HG03060 (cell line): ENCODE measurements at regions not wholly inside any gene's neighbourhood (a gene's known extent, or its start where the extent isn't known, plus 50 kb on each side); places are given as distances from the start of the nearest gene placed in this dataset.

Source experiments
- ATAC-seq: cut with Tn5 transposase; IDR thresholded peaks from one replicate; pipeline ENCODE4 v1.9.1; 2021; ENCODE audit warnings: low read depth, moderate number of reproducible peaks; ENCODE audit not compliant: unreplicated experiment

DNA sequence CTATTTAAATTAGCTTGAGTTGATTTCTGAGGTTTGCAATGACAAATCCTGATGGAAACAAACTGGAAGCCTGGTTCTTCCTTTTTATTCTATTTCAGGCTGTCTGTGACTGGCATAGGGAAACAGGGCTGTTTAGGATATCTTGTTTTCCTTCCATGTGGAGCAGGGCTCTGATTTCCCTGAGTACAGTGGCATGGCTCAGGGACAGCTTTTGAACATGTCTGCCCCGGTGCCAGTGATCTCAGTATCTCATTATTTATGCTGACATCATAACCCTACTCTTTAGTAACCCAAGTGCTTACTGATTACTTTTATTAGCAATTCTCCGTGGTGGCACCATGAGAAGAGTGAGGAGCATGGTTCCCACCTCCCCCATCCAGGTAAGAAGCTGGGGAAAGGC lies 720.3 kb downstream of the GALR1 start:
- no peak for ATAC-seq

DNA sequence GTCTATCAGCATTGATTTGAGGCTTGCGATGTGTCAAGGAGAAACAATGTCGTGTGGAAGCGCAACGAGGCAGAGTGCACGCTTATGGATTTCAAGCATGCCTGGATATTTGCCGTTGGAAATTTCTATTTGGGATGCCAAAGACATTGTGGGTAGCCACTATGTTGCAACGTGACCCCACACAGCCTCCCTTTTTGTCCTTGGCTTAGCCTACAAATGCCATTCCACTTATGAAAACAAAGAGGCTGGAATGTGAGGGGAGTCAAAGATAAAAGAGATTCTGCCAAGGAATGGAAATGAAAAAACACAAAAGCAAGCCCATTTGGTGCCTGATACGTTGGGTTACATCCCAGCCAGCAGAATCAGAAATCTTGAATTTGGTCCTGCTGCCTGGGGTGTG lies 721.2 kb downstream of the GALR1 start:
- no peak for ATAC-seq

DNA sequence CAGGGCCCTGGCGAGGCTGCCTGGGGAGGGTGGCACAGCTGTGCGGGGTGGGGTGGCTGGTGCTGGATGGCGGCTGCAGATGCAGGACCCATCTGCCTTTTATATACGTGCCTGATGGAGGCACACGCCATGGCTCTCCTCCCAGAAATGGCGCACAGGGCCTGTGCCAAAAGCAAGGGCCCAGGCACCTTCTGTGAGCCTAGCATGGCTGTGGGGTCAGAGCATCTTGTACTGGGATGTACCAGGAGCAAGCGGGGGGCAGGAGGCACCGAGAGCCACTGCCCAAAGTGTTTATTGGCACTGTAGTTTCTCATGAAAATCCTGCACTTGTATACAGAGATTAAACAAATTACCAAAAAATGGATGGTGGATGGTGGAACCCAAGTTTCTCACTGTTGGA lies 724.1 kb downstream of the GALR1 start:
- ATAC-seq: no peak

DNA sequence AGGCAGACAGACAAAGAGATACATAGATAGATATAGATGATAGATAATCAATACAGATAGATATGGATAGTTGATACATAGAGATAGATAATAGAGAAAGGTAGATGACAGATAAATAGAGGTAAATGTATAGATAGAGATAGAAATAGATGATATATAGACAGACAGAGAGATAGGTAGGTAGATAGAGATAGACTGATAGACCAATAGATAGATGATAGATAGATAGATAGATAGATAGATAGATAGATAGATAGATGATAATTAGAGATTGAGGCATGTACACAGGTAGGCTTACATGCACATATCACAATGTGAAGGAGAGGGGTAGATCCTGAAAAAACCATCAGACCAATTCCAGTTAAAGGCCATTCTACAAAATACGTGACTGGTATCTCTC lies 724.7 kb downstream of the GALR1 start:
- no peak for ATAC-seq

DNA sequence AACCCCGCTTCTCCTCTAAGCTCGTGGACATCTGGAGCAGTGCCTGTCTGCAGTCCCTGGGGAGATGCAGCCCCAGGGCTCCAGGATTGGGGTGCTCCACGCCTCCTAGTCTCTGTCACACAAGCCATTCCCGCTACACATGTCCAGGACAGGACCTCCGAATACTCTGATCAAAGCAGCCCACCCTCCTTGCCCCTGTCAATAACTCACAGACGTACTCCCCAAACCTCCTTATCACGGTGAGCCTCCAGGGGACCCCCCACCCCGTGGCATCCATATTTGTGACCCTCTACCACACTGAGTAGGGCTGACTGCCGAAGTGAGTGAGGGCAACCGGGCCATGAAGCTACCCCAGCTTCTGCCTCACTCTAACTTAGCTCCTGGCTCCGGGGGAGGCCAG lies 727.7 kb downstream of the GALR1 start:
- ATAC-seq: no peak

DNA sequence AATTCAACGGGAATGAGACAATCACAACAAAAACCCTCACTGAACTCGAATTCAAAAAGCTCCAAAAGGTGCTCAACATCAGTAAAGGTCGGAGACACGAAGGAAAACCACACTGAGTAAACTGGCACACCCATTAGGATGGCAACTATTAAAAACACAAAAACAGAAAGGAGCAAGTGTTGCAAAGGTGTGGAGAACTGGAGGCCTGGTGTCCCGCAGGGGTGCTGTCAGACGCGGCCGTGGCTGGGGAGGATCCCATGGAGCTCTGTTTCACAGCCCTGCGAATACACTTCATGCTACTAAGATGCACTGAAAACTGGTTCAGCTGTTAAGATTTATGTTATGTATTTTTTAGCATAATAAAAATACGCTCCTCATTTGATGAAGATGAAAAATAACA lies 730.6 kb downstream of the GALR1 start:
- ATAC-seq: no peak

DNA sequence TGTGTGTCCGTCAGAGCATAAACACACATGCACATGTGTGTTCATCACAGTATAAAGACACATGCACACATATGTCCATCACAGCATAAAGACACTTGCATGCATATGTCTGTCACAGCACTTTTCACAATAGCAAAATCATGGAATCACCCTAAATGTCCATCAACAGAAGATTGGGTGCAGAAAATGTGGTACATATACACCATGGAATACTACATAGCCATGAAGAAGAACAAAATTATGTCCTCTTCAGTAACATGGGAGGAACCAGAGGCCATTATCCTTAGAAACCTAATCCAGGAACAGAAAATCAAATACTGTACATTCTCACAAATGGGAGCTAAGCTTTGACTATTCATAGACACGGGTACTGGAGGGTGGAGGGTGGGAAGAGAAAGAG lies 732.2 kb downstream of the GALR1 start:
- no peak for ATAC-seq

DNA sequence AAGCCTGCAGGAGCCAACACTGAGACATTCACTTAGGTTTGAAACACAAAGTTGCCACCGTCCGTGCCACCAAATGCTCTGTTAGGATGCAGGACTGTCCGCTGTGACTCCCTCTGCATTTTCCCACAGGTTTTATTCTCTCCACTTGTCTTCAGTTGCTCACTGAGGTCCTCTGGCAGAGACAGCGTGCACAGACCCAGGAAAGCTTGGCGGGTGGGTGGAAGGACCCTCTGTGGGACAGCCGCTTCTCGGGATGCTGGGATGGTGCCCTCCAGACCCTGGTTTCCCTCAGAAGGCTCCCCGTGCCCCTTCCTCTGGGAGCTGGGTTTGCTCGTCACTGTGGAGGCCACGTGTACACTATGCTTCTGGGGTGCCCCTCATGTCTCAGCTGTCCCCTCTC lies 733.6 kb downstream of the GALR1 start:
- ATAC-seq: no peak

DNA sequence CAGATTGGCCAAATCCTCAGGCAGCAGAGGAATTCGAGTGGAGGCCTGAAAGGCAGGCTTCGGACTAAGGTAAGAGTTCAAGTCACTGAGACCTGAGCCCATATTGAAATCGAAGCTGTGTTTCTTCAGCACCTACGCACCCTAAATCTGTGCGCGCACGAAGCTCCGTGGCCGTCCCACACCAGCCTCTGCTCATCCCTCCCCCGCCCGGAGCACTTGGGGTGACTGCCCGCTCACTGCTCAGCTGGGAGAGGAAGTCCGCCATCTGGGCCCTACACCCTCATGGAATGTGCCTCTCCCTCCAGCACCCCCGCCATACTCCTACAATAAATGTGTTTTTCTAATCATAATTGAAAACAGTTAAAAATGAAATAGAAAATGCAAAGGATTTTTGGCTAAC lies 734.5 kb downstream of the GALR1 start:
- no peak for ATAC-seq

DNA sequence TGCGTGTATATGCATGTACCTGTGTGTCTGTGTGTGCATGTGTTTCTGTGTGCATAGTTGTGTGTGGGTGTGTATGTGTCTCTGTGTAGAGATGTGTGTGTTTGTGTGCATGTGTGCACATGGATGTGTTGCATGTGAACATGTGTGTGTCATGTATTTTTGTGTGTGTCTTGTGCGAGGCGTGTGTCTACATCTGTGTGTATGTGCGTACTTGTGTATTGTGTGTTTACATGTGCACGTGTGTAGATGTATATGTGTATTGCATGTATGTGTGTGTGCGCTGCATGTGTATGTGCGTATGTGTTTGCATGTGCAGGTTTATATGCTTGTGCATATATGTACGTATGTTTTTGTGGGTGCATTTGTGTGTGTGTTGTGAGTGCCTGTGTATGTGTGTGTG lies 735.2 kb downstream of the GALR1 start:
- ATAC-seq: no peak

DNA sequence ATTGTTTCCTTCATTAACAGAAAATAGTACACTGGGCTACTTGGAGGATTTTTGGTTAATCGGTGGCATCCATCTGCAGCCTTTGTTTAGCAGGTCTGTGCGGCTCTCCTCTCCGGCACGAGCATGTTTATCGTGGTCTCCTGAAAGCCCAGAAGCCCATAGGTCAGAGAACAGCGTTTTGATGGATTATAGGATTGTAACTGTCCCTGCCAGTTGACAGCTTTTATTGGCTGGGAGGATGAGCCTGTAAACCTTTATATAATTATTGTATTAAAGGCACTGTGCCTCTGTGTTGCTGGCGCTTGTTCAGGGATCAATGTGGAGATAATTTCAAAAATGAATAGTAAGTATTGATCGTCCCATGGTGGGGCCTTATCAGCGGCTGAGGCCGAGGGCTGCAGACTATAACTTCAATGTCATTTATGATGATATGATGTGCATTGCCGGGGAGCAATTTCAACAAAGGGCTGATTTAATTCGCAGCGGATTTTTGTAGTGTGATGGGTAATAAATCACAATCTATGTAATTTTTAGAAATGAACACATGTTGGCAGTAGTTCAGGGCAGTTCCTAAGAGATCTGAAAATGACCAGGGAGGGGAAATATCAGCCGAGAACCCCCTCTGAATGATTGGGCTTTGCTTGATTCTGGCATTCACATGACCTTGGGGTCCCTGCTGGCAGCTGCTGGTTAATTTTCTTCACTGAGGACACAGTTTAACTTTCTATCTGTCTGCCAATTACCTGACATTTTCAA lies 736.1 kb downstream of the GALR1 start:
- ATAC-seq: no peak

DNA sequence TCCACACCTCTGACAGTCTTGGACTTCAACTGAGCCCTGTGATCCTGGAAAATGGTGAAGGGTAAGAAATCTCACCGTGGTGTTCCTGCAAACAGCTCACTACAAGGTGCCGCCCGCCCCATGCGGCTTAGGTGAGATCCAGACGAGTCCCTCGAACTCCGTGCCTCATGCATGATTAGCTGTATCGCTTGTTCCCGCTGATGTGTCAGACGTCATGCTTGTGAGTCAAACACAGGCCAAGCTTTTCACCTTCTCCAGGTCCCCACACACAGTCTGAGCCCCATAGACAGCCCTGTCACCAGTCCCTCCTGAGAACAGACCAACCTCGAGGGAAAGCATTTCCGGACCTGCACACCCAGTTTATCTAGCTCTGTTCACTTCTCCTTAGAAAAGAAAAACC lies 740.5 kb downstream of the GALR1 start:
- ATAC-seq: no peak

DNA sequence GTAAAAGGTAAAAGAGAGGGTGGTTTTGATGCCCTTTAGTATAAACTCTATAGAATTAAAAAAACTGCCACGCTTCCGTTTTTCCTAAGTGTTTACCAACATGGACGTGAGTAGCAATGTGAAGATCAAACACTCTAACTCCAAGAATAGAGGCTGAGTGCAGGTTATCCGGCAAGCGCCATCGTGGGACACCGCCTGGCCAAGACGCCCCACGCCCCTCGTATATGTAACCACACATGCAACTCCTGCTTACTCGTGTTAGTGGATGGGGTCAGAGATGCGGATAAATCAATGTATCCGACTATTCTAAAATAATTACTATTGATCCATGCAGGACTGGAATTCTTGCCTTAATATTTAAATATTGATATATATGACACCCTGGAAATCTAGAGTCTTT lies 741.3 kb downstream of the GALR1 start:
- ATAC-seq: no peak

DNA sequence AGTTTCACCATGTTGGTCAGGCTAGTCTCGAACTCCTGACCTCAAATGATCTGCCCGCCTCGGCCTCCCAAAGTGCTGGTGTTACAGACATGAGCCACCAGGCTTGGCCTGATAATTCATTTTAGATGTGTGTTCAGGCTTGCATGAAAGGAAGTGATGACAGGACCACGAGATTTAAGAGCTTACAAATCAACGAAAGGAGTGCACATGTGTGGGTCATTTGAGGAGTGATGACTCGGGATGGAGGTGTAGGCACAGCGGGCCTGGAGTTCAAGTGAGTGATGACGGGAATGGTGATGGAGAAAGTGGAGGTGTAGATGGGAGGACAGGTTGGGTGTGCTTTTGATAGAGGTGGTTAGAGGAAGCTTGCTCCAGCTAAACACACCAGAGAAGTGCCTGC lies 742.4 kb downstream of the GALR1 start:
- no peak for ATAC-seq

DNA sequence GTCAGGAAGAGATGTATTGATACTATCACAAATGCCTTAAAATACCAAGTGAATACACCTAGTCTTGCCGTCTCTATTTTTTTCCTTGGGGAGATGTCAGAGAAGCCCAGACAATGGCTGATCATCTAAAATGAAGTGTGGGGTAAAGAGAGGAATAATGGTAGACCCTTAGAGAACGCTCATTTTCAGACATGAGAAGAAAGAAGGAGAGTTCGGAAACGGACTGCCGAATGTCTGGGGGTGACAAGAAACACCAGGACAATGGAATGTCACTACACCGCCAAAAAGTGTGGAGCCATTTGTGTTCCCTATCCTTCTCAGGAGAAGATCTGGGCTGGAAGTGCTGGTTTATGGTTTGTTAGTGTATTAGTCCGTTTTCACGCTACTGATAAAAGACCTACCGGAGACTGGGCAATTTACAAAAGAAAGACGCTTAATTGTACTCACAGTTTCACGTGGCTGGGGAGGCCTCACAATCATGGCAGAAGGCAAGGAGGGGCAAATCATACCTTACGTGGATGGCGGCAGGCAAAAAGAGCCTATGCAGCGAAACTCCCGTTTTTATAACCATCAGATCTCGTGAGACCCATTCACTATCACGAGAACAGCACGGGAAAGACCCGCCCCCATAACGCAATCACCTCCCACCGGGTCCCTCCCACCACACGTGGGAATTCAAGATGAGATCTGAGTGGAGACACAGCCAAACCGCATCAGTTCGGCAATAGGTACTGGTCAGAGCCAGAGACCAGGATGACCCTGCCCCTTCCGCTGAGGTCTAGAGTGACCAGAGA lies 743.7 kb downstream of the GALR1 start:
- no peak for ATAC-seq

DNA sequence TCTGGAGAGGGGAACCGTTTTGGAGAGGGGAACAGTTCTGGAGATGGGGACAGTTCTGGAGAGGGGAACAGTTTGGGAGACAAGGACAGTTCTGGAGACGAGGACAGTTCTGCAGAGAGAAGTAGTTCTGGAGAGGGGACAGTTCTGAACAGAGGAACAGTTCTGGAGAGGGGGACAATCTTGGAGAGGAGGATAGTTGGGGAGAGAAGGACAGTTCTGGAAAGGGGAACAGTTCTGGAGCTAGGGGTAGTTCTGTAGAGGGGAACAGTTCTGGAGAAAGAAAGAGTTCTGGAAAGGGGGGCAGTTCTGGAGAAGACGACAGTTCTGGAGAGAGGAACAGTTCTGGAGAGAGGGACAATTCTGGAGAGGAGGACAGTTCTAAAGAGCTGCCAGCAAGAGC lies 745.9 kb downstream of the GALR1 start:
- no peak for ATAC-seq

DNA sequence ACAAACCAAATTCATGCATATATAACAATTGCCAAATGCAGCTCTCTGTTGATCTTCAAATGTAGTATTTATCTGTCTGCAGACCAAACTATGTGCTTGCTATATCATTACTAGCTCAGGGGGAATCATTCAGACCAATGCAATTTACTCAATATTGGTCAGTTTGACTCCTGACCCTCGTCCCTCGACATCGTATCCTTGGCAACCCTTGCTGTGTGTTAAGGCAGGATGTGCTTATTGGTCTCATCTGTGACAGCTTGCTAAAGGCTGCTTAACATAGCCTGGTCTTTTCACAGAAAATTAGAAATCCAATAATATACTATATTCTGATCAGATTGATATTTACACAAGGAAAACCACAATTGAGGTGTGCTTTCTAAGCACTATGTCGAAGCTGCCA lies 747.1 kb downstream of the GALR1 start:
- ATAC-seq: no peak

DNA sequence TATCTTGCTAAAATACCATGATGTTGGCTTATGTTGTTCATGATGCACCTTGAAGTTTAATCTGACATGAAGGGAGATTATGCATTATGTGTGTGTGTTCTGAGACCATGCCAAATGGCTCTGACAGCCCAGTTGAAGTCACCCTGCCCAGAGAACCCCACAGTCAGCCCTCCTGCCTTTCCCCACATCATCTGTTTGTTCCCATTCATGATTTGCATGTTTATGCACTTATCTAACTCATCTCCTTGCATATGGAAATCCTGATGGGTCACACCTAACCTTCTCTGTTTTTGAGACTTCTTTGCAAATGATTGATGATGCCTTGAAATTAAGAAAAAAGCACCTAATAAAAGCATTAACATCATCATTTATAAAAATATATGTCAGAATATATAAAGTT lies 752.2 kb downstream of the GALR1 start:
- no peak for ATAC-seq

DNA sequence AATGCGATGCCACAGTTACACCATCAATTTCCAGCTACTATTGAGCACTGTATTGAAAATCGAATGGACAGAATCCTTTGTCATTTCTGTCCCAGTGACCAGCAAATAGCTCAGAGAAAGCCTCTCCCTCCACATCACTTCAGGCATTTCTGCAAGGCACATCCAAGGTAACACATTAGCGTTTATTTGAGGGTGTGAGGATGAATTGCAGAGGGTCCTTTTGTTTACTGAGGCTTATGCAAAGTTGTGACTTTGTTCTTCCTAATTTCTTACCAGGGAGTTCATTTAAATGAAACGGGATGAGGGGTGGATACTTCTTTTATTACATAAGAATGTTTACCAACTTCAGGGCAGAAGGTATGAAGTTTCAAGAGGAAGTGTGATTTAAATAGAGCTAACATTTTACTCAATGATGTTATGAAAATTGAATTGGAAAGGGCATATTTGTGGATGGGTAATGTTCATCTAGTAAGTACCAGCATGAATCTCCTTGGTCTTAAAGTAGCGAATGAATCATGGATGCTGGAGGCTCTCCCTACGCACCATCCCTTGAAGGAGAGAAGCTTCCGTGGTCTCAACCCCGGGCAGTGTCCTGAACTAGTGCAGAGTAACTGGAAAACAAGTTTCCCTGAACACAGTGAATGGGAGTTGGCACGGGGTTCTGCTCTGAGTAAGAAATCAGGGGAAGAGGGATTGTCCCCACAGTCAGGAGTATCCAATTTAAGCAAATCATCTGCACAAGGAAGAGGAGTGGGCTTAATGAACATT lies 756.5 kb downstream of the GALR1 start:
- no peak for ATAC-seq

DNA sequence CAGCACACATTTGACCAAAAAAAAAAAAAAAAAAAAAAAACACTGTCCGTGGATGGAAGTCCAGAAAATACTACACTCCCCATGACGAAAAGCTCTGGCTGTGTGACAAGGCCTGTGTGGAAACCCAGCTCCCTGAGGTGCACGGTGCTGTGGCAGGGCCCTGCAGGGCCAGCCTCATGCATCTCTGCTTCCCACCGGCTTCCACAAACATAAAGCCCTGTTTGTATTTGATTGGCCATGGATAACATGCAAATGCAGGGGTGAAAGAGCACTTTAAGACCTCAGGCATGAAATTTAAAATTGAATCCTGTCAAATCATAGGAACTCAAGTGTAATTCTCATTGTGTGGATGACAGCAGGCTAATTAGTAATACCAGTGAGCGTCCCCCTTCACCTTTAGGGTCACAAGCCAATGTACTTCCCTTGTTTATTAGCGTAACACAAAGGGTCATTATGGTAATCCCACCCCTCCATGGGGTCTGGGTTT lies 757.2 kb downstream of the GALR1 start:
- no peak for ATAC-seq

DNA sequence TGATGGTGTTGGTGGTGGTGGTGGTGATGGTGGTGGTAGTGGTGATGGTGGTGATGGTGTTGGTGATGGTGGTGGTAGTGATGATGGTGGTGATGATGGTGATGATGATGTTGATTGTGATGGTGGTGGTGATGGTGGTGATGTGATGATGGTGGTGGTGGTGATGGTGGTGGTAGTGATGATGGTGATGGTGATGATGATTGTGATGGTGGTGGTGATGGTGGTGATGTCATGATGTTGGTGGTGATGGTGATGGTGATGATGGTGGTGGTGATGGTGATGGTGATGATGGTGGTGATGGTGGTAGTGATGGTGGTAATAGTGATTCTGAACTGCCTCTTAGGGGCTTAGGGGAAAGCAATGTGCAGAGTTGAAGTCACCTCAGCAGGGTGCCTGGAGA lies 760.7 kb downstream of the GALR1 start:
- ATAC-seq: no peak
